Retinal pigment epithelial cell (primary cell): ENCODE measurements at regions not wholly inside any gene's neighbourhood (a gene's known extent, or its start where the extent isn't known, plus 50 kb on each side); places are given as distances from the start of the nearest gene placed in this dataset.
A peak's percentile ranks its signal among the peaks of the same experiment; 100 is the strongest.
"Not testable (repeated sequence)": the region's sequence is repeated elsewhere in the genome, so short reads cannot be mapped to it uniquely, and the experiment has no call there.

Experiments used
- DNase-seq: peaks from one replicate; pipeline ENCODE4 v3.0.0-alpha.2; 2010; ENCODE audit warnings: low read depth
- H3K4me3 ChIP-seq: 2 replicates; pipeline ENCODE4 v1.5.1; 2011; ENCODE audit warnings: mild to moderate bottlenecking, low read length, control low read depth, moderate library complexity
- TF ChIP-seq, protein P1 (sequence below): conservative IDR thresholded peaks from 2 replicates; pipeline ENCODE4 v1.5.1; 2011; ENCODE audit warnings: low read depth, low read length, control low read depth, inconsistent platforms

DNA sequence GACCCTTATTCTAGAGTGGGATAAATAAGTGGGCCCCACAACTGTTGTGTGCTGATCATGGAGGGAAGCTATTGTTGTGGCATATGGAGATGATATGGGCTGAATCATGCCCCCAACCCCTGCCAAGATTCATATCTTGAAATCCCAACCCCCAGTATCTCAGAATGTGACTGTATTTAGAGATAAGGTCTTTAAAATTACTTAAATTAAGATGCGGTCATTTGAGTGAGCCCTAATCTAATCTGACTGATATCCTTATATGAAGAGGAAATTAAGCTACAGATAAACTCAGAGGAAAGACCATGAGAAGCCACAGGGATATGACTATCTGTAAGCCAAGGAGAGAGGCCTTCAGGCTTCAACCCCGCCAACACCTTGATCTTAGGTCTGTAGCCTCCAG, 188.3 kb upstream of the RND3 start:
- DNase-seq: peak; percentile 17
- TF ChIP-seq, protein P1, sequence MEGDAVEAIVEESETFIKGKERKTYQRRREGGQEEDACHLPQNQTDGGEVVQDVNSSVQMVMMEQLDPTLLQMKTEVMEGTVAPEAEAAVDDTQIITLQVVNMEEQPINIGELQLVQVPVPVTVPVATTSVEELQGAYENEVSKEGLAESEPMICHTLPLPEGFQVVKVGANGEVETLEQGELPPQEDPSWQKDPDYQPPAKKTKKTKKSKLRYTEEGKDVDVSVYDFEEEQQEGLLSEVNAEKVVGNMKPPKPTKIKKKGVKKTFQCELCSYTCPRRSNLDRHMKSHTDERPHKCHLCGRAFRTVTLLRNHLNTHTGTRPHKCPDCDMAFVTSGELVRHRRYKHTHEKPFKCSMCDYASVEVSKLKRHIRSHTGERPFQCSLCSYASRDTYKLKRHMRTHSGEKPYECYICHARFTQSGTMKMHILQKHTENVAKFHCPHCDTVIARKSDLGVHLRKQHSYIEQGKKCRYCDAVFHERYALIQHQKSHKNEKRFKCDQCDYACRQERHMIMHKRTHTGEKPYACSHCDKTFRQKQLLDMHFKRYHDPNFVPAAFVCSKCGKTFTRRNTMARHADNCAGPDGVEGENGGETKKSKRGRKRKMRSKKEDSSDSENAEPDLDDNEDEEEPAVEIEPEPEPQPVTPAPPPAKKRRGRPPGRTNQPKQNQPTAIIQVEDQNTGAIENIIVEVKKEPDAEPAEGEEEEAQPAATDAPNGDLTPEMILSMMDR: no peak
- H3K4me3 ChIP-seq: no peak overlapping the region

GRCh38 chr2:150674283-150674682, 186.8 kb upstream of the RND3 start:
- H3K4me3 ChIP-seq: no peak overlapping the region
- no peak for DNase-seq
- TF ChIP-seq, protein P1: no peak

DNA sequence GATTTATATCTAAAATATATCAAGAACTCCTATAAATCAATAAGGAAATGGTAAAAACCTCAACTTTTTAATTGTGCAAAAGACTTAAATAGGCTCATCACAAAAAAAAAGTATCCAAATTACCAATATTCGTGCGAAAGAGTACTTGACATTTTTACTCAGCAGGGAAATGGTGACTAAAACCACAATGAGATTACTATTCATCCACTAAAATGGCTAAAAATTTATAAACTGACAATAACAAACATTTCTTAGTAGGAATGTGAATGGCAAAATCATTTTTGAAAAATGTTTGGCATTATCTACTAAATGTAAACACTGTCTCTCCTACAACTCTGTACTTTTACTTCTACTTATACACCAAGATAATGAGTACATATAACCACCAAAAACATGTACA, 184.8 kb upstream of the RND3 start:
- no peak for DNase-seq
- TF ChIP-seq, protein P1: no peak
- H3K4me3 ChIP-seq: no peak overlapping the region

- DNase-seq: no peak
- H3K4me3 ChIP-seq: no peak overlapping the region
- TF ChIP-seq, protein P1: no peak
Measured at GRCh38 chr2:150669492-150669891, 182.0 kb upstream of the RND3 start.

GRCh38 chr2:150667039-150667438, 179.6 kb upstream of the RND3 start:
- not testable (repeated sequence) for DNase-seq, H3K4me3 ChIP-seq

- no peak for DNase-seq
- TF ChIP-seq, protein P1: no peak
Measured at GRCh38 chr2:150663143-150663542, 175.7 kb upstream of the RND3 start.

DNA sequence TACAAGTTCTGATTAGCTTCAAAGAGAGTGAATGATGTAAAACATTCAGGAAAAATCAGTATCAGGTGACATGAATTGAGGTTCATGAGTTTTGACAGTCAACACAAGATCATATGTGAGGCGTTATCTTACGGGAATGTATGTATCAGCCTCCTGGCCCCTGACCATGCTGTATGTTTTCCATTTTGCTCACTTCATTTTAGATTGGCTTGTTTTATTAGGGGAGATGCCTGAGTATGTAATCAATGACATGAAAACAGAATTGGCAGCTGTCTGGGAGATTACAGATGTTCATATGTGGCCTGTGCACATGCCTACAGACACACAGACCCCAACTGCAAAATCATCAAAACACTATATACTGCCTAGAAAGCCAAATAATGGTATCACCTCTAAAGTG, 168.5 kb upstream of the RND3 start:
- no peak for DNase-seq
- H3K4me3 ChIP-seq: no peak overlapping the region
- TF ChIP-seq, protein P1: no peak

More at GRCh38 chr2:150663143-150663542, 175.7 kb upstream of the RND3 start:
- H3K4me3 ChIP-seq: no peak overlapping the region

DNA sequence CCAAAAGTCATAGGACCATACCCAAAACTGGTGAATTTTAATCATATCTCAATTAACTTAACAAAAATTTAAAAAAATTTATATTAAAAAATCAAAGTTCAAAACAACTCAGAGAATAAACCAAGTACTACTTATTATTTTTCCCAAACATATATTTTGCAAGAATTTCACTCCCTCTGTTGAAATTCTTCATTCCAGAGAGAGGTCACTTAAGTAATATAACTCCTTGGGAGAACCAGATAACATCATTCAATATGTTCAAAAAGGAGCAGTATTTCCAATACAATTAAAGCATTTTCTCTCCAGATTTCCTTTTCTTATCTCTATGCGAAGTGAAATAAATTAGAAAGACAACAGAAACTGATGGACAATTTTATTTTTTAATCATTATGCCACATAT, 165.9 kb upstream of the RND3 start:
- TF ChIP-seq, protein P1: no peak
- no peak overlapping the region for H3K4me3 ChIP-seq
- no peak for DNase-seq
